K562 (cell line): ENCODE measurements at regions not wholly inside any gene's neighbourhood (a gene's known extent, or its start where the extent isn't known, plus 50 kb on each side); places are given as distances from the start of the nearest gene placed in this dataset.

Source experiments
- BCOR ChIP-seq: fragments of 450-650 bp; IDR thresholded peaks from 2 replicates; pipeline ENCODE4 v1.6.1; 2016
- ELF4 ChIP-seq: fragments of 450-650 bp; formaldehyde crosslinking; IDR thresholded peaks from 2 replicates; pipeline ENCODE4 v1.4.0; 2022; ENCODE audit warnings: missing genetic modification characterization
- ESRRB ChIP-seq: fragments of 250-450 bp; sonication (Bioruptor Pico); IDR thresholded peaks from 2 replicates; pipeline ENCODE4 v1.5.0; 2020; ENCODE audit warnings: mild to moderate bottlenecking, moderate library complexity, borderline replicate concordance
- HNRNPK ChIP-seq: fragments of 200-400 bp; formaldehyde crosslinking; IDR thresholded peaks from one replicate; pipeline ENCODE4 v1.6.1; 2018; ENCODE audit warnings: mild to moderate bottlenecking, low read depth, low read length; ENCODE audit not compliant: poor library complexity, severe bottlenecking
- RNF2 ChIP-seq: sonication (generic); IDR thresholded peaks from 2 replicates; pipeline ENCODE4 v1.6.1; 2016
- SNIP1 ChIP-seq: fragments of 450-650 bp; IDR thresholded peaks from 2 replicates; pipeline ENCODE4 v1.7.1; 2017; ENCODE audit warnings: low read depth, mild to moderate bottlenecking
- TCF7 ChIP-seq: sonication (generic); IDR thresholded peaks from 2 replicates; pipeline ENCODE4 v1.6.1; 2016; ENCODE audit warnings: antibody characterized with exemption, borderline replicate concordance
- ZNF121 ChIP-seq: sonication (generic); formaldehyde crosslinking; conservative IDR thresholded peaks from 2 replicates; pipeline ENCODE4 v1.8.0; 2022; ENCODE audit warnings: missing genetic modification reagents
- ZNF133 ChIP-seq: fragments of 250-450 bp; sonication (Bioruptor Pico); IDR thresholded peaks from 2 replicates; pipeline ENCODE4 v1.4.0; 2020; ENCODE audit warnings: mild to moderate bottlenecking
- ZNF324 ChIP-seq: fragments of 250-450 bp; sonication (Bioruptor Pico); IDR thresholded peaks from 2 replicates; pipeline ENCODE4 v1.4.0; 2020; ENCODE audit warnings: mild to moderate bottlenecking
- ZNF766 ChIP-seq: fragments of 200-800 bp; sonication (Bioruptor generic); conservative IDR thresholded peaks from 2 replicates; pipeline ENCODE4 v1.6.1; 2016; ENCODE audit warnings: missing genetic modification characterization, missing compliant biosample characterization
- TF ChIP-seq, protein P1 (sequence below): sonication (generic); formaldehyde crosslinking; IDR thresholded peaks from 2 replicates; pipeline ENCODE4 v1.8.0; 2023; ENCODE audit warnings: mild to moderate bottlenecking, missing genetic modification reagents

DNA sequence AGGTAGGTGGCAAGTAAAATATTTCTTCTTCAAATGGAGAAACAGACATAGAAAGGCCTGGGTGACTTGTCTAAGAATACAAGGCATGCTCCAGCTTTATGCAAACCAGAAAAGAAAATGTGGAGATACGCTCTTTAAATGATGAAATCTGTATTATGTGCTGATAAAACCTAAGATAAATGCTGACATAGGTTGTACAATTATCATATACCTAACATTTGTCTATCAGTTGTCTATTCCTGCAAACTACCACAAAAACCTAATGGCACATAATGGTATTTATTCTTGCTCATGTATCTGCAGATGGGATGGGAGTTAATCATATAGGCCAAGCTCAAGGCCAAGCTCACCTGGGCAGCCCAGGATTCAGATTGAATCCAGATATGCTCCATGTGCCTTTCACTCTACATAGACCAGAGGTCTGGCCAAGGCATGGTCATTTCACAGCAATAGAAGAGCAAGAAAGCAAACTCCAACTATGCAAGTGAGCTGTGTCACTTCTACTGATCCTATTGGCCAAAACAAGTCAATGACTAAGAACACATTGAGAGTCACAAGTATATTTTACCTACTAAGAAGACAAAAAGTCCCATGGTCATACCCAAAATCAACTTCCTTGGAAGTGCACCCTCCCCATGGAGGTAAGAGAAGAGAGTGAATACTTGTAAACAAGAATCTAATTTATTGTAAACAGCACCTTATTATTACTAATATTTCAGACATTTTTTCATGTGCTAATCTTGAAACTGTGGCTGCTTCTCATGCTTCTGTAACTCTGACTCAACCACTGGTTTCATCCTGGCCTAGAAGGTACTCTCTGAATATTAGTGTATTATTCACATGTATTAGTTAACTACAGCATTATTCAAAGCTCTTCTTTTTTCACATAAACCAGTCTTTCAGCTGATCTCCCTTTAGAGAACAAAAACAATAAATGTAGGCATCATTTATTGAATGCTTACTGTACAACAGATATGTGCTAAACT lies 270.7 kb upstream of the SOX9 start (continued):
- no peak for TF ChIP-seq SNIP1
- TF ChIP-seq RNF2 = no peak
- TF ChIP-seq TCF7 = no peak
- TF ChIP-seq ESRRB (CRISPR knock-in tag) = no peak
- TF ChIP-seq ZNF121 = no peak
- TF ChIP-seq ELF4 (CRISPR knock-in tag) = no peak
- TF ChIP-seq HNRNPK = no peak
- TF ChIP-seq ZNF766 (CRISPR knock-in tag) = no peak
- no peak for TF ChIP-seq ZNF324
- TF ChIP-seq ZNF133 (CRISPR knock-in tag) = no peak
- TF ChIP-seq BCOR = no peak
- TF ChIP-seq, protein P1, sequence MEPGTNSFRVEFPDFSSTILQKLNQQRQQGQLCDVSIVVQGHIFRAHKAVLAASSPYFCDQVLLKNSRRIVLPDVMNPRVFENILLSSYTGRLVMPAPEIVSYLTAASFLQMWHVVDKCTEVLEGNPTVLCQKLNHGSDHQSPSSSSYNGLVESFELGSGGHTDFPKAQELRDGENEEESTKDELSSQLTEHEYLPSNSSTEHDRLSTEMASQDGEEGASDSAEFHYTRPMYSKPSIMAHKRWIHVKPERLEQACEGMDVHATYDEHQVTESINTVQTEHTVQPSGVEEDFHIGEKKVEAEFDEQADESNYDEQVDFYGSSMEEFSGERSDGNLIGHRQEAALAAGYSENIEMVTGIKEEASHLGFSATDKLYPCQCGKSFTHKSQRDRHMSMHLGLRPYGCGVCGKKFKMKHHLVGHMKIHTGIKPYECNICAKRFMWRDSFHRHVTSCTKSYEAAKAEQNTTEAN (CRISPR knock-in tag) = no peak
